ENCODE measurements at regions not wholly inside any gene's neighbourhood (a gene's known extent, or its start where the extent isn't known, plus 50 kb on each side); places are given as distances from the start of the nearest gene placed in this dataset.

DNA sequence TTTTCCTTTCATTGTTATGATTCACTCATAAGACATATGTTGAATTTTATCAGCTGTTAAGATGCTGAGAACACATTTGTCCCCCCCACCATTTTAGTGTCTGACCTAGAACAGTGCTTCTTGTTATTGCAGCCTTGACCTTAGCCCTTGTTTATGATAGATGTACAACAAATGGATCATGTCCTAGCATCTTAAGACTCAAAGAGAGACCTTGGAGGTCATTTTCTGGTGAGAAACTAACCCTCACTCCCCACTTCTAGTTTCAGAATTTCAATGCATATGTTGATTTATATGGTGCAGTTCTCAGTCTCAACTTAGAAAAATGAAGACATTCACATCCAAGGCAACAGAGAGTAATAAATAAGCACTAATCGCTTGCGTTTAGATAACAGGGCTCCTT, 391.2 kb downstream of the AEBP2 start:
- CTCF ChIA-PET, result no interaction called here
- POLR2A ChIA-PET, result no interaction called here
- no peak overlapping the region for H3K4me3 ChIP-seq (ENCODE audit: low read depth, low read length)
- no peak for DNase-seq (ENCODE audit: low read depth, low spot score)
- TF ChIP-seq, protein P1, sequence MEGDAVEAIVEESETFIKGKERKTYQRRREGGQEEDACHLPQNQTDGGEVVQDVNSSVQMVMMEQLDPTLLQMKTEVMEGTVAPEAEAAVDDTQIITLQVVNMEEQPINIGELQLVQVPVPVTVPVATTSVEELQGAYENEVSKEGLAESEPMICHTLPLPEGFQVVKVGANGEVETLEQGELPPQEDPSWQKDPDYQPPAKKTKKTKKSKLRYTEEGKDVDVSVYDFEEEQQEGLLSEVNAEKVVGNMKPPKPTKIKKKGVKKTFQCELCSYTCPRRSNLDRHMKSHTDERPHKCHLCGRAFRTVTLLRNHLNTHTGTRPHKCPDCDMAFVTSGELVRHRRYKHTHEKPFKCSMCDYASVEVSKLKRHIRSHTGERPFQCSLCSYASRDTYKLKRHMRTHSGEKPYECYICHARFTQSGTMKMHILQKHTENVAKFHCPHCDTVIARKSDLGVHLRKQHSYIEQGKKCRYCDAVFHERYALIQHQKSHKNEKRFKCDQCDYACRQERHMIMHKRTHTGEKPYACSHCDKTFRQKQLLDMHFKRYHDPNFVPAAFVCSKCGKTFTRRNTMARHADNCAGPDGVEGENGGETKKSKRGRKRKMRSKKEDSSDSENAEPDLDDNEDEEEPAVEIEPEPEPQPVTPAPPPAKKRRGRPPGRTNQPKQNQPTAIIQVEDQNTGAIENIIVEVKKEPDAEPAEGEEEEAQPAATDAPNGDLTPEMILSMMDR (IDR thresholded peaks at IDR 0.05; ENCODE audit: insufficient read depth, low read length, missing control alignments), result no peak

DNA sequence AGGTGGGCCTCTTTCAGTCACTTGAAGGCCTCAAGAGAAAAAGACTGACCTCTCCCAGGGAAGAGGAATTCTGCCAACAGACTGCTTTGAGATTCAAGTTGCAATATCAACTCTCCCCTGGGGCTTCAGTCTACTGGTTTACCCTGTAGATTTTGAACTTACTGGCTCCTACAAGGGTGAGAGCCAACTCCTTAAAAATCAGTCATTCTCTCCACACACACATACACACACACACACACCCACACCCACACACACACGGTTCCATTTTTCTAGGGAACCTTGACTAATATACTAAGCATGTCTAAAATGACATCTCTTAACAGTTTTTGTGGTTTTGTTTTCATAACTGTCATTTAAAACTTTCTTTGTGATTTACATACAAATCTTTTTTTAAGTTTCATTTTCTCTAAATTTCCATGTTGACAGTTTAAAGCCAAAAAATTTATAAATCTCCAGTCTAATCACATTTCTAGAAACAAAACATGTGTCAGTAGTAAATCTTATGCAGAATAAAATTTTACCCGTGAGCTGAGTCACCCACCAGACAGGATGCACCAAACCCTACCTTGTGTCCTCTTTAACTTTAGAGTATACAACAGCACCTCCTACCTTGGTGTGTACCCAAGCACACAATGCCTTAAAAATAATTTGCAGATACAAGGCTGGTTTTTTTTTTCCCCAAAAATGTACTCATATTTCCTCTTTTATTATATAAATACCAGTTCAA, 394.6 kb downstream of the AEBP2 start:
- peak; percentile 28 for DNase-seq (ENCODE audit: low read depth, low spot score)
- ChIA-PET CTCF (interaction anchor here (2.6 kb wide), 1 partner anchor 9 kb away, joined by 8 read pairs; no protein-coding TSS in a partner anchor), POLR2A (no interaction called here)

DNA sequence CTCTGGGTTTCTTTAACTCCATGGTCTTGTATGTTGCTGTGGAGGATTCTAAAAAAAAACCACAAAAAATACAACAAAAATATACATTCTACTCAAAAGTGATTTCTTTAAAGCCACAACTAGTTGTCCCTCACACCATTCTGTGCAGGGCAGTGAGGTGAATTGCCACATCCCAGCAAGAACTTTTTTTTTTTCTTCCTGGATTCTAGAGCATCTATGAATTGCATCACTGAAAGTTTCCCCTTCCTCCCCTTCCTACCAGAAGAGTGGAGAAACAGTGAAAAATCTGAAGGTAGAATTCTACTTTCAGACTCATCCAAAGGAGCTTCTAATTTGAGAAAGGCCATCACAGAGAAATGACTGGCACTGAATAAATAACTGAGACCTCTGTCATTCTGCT, 395.3 kb downstream of the AEBP2 start:
- DNase-seq (ENCODE audit: low read depth, low spot score), result no peak
- no peak overlapping the region for H3K4me3 ChIP-seq (ENCODE audit: low read depth, low read length)
- ChIA-PET POLR2A (no interaction called here), CTCF (interaction anchor here (2.6 kb wide), 1 partner anchor 10 kb away, joined by 8 read pairs; no protein-coding TSS in a partner anchor)
- TF ChIP-seq, protein P1 (IDR thresholded peaks at IDR 0.05; ENCODE audit: insufficient read depth, low read length, missing control alignments), result no peak

More for the DNA sequence above, 394.6 kb downstream of the AEBP2 start:
- TF ChIP-seq, protein P1 (IDR thresholded peaks at IDR 0.05; ENCODE audit: insufficient read depth, low read length, missing control alignments), result no peak
- no peak overlapping the region for H3K4me3 ChIP-seq (ENCODE audit: low read depth, low read length)

DNA sequence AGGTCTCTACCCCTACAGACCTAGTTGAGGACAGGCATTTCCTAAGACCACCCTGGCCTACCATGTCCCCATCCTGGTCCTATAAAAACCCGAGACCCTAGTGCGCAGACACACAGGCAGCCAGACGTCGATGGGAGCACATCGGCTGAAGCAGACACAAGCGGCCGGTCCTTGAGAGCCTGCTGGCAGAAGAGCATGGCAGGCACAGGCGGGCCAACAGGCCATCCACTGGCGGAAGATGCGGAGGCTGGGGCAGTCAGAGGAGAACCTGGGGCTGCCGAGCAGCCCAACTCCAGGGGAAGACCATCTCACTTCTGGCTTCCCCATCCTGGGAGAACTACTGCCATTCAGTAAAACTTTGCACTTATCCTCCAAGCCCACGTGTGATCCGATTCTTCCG, 396.8 kb downstream of the AEBP2 start:
- TF ChIP-seq, protein P1 (IDR thresholded peaks at IDR 0.05; ENCODE audit: insufficient read depth, low read length, missing control alignments), result no peak
- ChIA-PET CTCF (interaction anchor here (2.6 kb wide), 1 partner anchor 11 kb away, joined by 8 read pairs; no protein-coding TSS in a partner anchor), POLR2A (no interaction called here)
- no peak overlapping the region for H3K4me3 ChIP-seq (ENCODE audit: low read depth, low read length)
- no peak for DNase-seq (ENCODE audit: low read depth, low spot score)

DNA sequence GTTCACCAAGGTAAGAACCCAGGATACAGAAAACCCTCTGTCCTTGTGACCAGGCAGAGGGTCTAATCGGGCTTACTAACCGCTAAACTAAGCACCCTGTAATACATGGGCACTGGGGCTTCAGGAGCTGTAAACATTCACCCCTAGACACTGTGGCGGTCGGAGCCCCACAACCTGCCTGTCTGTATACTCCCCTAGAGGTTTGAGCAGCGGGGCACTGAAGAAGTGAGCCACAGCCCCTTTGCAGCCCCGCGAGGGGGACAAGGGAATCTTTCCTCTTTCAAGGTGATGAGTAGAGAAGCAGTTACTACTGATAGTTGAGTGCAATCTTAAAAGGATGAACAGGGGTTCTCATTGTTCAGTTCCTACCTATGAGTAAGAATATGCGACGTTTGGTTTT, 397.2 kb downstream of the AEBP2 start:
- no peak for DNase-seq (ENCODE audit: low read depth, low spot score)
- ChIA-PET POLR2A (no interaction called here), CTCF (interaction anchor here (2.6 kb wide), 1 partner anchor 11 kb away, joined by 8 read pairs; no protein-coding TSS in a partner anchor)
- H3K4me3 ChIP-seq (ENCODE audit: low read depth, low read length), result no peak overlapping the region
- TF ChIP-seq, protein P1 (IDR thresholded peaks at IDR 0.05; ENCODE audit: insufficient read depth, low read length, missing control alignments), result no peak

DNA sequence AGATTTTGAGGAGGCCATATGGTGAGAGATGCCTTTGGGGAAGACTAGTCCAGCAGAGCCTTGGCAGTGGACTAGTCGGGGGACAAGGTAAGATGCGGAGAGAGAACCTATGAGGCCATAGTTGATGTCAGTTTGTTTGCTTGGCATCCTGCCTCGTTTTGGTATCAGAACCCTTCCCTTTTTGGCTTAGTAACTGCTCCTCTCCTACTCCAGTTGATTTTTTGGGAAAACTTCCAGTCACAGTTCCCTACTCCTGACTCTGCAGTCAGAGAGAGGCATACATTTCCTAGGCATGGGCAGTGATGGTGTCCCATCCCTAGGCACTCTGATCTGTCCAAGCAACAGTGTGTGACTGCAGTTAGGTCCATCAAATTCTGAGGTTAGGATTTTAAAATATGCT, 398.3 kb downstream of the AEBP2 start:
- DNase-seq (ENCODE audit: low read depth, low spot score), result no peak
- no peak overlapping the region for H3K4me3 ChIP-seq (ENCODE audit: low read depth, low read length)
- POLR2A ChIA-PET, result no interaction called here
- TF ChIP-seq, protein P1 (IDR thresholded peaks at IDR 0.05; ENCODE audit: insufficient read depth, low read length, missing control alignments), result no peak
- CTCF ChIA-PET, result no interaction called here
